GM12892 (cell line): ENCODE measurements at regions not wholly inside any gene's neighbourhood (a gene's known extent, or its start where the extent isn't known, plus 50 kb on each side); places are given as distances from the start of the nearest gene placed in this dataset.

Experiments
- POLR2A ChIP-seq: IDR thresholded peaks from 2 replicates; pipeline ENCODE4 v1.6.1; 2011; ENCODE audit warnings: low read depth, low read length, control low read depth
- POLR2AphosphoS5 ChIP-seq: IDR thresholded peaks from 2 replicates; pipeline ENCODE4 v1.6.1; 2011; ENCODE audit warnings: low read depth, low read length, control low read depth
- TAF1 ChIP-seq: IDR thresholded peaks from 2 replicates; pipeline ENCODE4 v1.6.1; 2011; ENCODE audit warnings: low read depth, mild to moderate bottlenecking, control low read depth, low read length, borderline replicate concordance

- TF ChIP-seq POLR2AphosphoS5, result no peak
- TF ChIP-seq POLR2A, result no peak
- no peak for TF ChIP-seq TAF1
Measured at GRCh38 chr13:47289567-47289966, 392.7 kb upstream of the HTR2A start.
